CD4-positive, alpha-beta T cell (primary cell): ENCODE measurements at regions not wholly inside any gene's neighbourhood (a gene's known extent, or its start where the extent isn't known, plus 50 kb on each side); places are given as distances from the start of the nearest gene placed in this dataset.

Experiments
- ATAC-seq: fragments of 200-7000 bp; cut with Tn5 transposase; one replicate; pipeline ENCODE4 v1.10.0; 2022; ENCODE audit warnings: mild to moderate bottlenecking; ENCODE audit not compliant: poor library complexity
- CTCF ChIA-PET: fragments of 350-600 bp; sonication (Branson Sonifier 250); formaldehyde crosslinking; loops from one replicate; lab custom pipeline; 2021; ENCODE audit warnings: antibody characterized with exemption, inconsistent platforms; lab: Charles Lee
- POLR2A ChIA-PET: fragments of 350-600 bp; sonication (Branson Sonifier 250); formaldehyde crosslinking; loops from one replicate; lab custom pipeline; 2021; ENCODE audit warnings: antibody characterized with exemption, inconsistent platforms; lab: Charles Lee
- DNase-seq, 14 experiments: peaks; one replicate each; pipeline ENCODE4 v3.0.0-alpha.2; 2013 to 2020; ENCODE audit warnings: mixed read lengths in 2 of 14
- H3K27ac ChIP-seq, 2 donors: one replicate each; pipeline versions ENCODE4 v1.5.1 to v1.7.0; 2013; ENCODE audit warnings: low read length in 2 of 2, low read depth in 1 of 2, mild to moderate bottlenecking in 1 of 2
- H3K27me3 ChIP-seq, 2 experiments: 1 replicate in 1 of 2; 2 replicates in 1 of 2; pipeline versions ENCODE4 v1.6.1 to v1.7.0; 2013; ENCODE audit warnings: low read length in 2 of 2, control low read depth in 1 of 2, mild to moderate bottlenecking in 1 of 2, moderate library complexity in 1 of 2; ENCODE audit not compliant: insufficient read depth in 2 of 2, control insufficient read depth in 1 of 2
- H3K36me3 ChIP-seq: one replicate; pipeline ENCODE4 v1.6.1; 2013; ENCODE audit warnings: low read length, control low read depth; ENCODE audit not compliant: insufficient read depth
- H3K4me1 ChIP-seq: one replicate; pipeline ENCODE4 v1.6.1; 2013; ENCODE audit warnings: low read length, control low read depth; ENCODE audit not compliant: insufficient read depth
- H3K4me3 ChIP-seq: one replicate; pipeline ENCODE4 v1.5.1; 2013; ENCODE audit warnings: mild to moderate bottlenecking, low read length, moderate library complexity
- H3K9me3 ChIP-seq, 2 experiments: 1 replicate in 1 of 2; 2 replicates in 1 of 2; pipeline versions ENCODE4 v1.6.1 to v1.7.0; 2013; ENCODE audit warnings: low read length in 2 of 2, mild to moderate bottlenecking in 2 of 2, control low read depth in 1 of 2, moderate library complexity in 1 of 2; ENCODE audit not compliant: control insufficient read depth in 1 of 2, insufficient read depth in 1 of 2
- H3K27ac Mint-ChIP-seq: one replicate; pipeline ENCODE4 v1.8.0; 2020; ENCODE audit warnings: mixed read lengths
- H3K27me3 Mint-ChIP-seq: one replicate; pipeline ENCODE4 v1.8.0; 2021; ENCODE audit warnings: mixed read lengths
- H3K36me3 Mint-ChIP-seq: one replicate; pipeline ENCODE4 v1.8.0; 2021; ENCODE audit warnings: low read depth, mixed read lengths
- H3K4me1 Mint-ChIP-seq: one replicate; pipeline ENCODE4 v1.8.0; 2021; ENCODE audit warnings: low read depth, mixed read lengths
- H3K4me3 Mint-ChIP-seq: one replicate; pipeline ENCODE4 v1.8.0; 2020; ENCODE audit warnings: mild to moderate bottlenecking, mixed read lengths
- H3K9me3 Mint-ChIP-seq: one replicate; pipeline ENCODE4 v1.8.0; 2020; ENCODE audit warnings: mixed read lengths
- intact Hi-C, 2 experiments: fragments of 100-400 bp; cut with DNase I in 1 of 2; cut with micrococcal nuclease in 1 of 2; formaldehyde crosslinking; loops; one replicate each; pipeline versions ENCODE4 v1.15.1 to v1.9.0; 2023 to 2025; cut with DNase I, micrococcal nuclease
- TF ChIP-seq, protein P1 (sequence below): fragments of 200-600 bp; IDR thresholded peaks from one replicate; pipeline ENCODE4 v1.8.0; 2022; ENCODE audit warnings: antibody characterized with exemption, mild to moderate bottlenecking

DNA sequence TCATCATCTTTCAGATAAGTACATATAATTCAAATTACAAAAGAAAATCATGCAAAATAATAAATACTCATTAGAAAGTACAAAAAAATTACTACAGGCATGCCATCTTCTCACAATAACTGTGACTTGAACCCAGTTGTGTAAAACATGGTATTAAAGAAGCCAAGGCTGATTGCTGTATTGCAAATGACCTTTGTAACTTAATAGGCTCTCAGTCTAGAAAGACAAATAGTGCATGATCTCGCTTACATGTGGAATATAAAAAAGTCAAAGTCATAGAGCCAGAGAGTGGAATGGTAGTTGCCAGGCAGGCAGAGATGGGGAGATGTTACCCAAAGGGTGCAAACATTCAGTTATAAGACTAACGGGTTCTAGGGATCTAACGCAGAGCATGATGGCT lies 626.1 kb downstream of the COL12A1 start:
- H3K36me3 Mint-ChIP-seq = no peaks in the 10 kb centered on the region

DNA sequence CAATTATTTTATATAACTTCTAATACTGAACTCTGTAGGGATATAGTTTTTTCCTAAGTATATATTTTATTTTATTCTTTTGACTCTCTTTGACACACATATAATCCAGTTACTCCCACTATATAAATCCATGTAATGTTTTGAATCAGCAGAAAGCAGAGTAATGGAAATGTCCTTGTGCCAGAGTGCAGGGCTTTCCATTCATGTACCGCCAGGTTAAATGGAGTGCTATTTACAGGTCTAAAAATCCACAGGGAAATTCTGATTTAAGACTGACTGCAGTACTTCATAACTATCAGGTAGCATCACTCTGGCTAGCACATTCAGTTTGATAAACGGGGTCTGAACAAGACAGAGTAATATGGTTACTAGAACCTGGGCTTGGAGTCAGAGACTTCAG lies 626.8 kb downstream of the COL12A1 start:
- ChIA-PET CTCF (no interaction called here), POLR2A (no interaction called here)
- H3K4me1 Mint-ChIP-seq = no peaks in the 10 kb centered on the region
- Histone ChIP-seq H3K27me3 (no peaks in the 10 kb centered on the region), H3K27ac (no peak overlapping the region), H3K9me3 (no peaks in the 10 kb centered on the region), H3K4me3 (no peak overlapping the region), H3K36me3 (no peaks in the 10 kb centered on the region), H3K4me1 (no peaks in the 10 kb centered on the region)
- intact Hi-C loops = loop anchor here in 1 of 2 experiments (10.0 kb wide), 1 partner anchor 844 kb away; no protein-coding TSS in a partner anchor
- H3K9me3 Mint-ChIP-seq = peaks cover 4% of the 10 kb centered on the region
- TF ChIP-seq, protein P1, sequence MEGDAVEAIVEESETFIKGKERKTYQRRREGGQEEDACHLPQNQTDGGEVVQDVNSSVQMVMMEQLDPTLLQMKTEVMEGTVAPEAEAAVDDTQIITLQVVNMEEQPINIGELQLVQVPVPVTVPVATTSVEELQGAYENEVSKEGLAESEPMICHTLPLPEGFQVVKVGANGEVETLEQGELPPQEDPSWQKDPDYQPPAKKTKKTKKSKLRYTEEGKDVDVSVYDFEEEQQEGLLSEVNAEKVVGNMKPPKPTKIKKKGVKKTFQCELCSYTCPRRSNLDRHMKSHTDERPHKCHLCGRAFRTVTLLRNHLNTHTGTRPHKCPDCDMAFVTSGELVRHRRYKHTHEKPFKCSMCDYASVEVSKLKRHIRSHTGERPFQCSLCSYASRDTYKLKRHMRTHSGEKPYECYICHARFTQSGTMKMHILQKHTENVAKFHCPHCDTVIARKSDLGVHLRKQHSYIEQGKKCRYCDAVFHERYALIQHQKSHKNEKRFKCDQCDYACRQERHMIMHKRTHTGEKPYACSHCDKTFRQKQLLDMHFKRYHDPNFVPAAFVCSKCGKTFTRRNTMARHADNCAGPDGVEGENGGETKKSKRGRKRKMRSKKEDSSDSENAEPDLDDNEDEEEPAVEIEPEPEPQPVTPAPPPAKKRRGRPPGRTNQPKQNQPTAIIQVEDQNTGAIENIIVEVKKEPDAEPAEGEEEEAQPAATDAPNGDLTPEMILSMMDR = no peak
- DNase-seq = no peak
- H3K4me3 Mint-ChIP-seq = no peak overlapping the region
- ATAC-seq = no peak
- H3K27ac Mint-ChIP-seq = no peak overlapping the region
- no peaks in the 10 kb centered on the region for H3K27me3 Mint-ChIP-seq
- H3K36me3 Mint-ChIP-seq = no peaks in the 10 kb centered on the region

More for the DNA sequence above, 626.1 kb downstream of the COL12A1 start:
- CTCF ChIA-PET = no interaction called here
- H3K4me1 Mint-ChIP-seq = no peaks in the 10 kb centered on the region
- Histone ChIP-seq H3K9me3 (no peaks in the 10 kb centered on the region), H3K27me3 (no peaks in the 10 kb centered on the region), H3K4me1 (no peaks in the 10 kb centered on the region), H3K27ac (no peak overlapping the region), H3K4me3 (no peak overlapping the region), H3K36me3 (no peaks in the 10 kb centered on the region)
- no peaks in the 10 kb centered on the region for H3K27me3 Mint-ChIP-seq
- H3K4me3 Mint-ChIP-seq = no peak overlapping the region
- POLR2A ChIA-PET = no interaction called here
- H3K9me3 Mint-ChIP-seq = peaks cover 4% of the 10 kb centered on the region
- ATAC-seq (no peak), DNase-seq (no peak)
- intact Hi-C loops = loop anchor here in 1 of 2 experiments (10.0 kb wide), 1 partner anchor 845 kb away; no protein-coding TSS in a partner anchor
- H3K27ac Mint-ChIP-seq = no peak overlapping the region
- TF ChIP-seq, protein P1 = no peak

DNA sequence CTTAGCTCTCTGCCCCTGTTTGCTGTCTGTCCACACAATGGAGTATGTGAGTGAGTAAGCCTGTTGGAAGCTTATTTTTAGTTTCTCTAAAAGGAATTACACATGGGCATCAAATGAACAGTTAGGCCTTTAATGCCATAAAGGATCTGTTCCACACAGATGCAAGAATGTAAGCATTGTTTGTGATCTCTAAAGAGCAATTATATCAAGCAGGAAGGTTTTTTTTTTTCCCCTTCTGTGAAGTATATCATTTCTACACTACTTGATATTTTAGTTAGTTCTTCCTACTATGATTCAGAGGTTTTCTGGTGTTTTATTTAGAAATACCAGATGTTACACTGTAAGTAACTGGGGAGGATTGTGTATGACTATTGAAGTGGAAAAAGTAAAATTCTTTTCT lies 627.5 kb downstream of the COL12A1 start:
- H3K27me3 ChIP-seq = no peaks in the 10 kb centered on the region
- intact Hi-C loops = loop anchor here in 1 of 2 experiments (10.0 kb wide), 1 partner anchor 844 kb away; no protein-coding TSS in a partner anchor
- no peak overlapping the region for H3K27ac ChIP-seq
- TF ChIP-seq, protein P1 = no peak
- ChIA-PET POLR2A (no interaction called here), CTCF (no interaction called here)
- Mint-ChIP-seq H3K36me3 (no peaks in the 10 kb centered on the region), H3K9me3 (peaks cover 4% of the 10 kb centered on the region), H3K4me1 (no peaks in the 10 kb centered on the region), H3K27me3 (no peaks in the 10 kb centered on the region), H3K4me3 (no peak overlapping the region), H3K27ac (no peak overlapping the region)
- DNase-seq (no peak), ATAC-seq (no peak)
- H3K36me3 ChIP-seq = no peaks in the 10 kb centered on the region
- H3K4me1 ChIP-seq = no peaks in the 10 kb centered on the region
- H3K4me3 ChIP-seq = no peak overlapping the region
- H3K9me3 ChIP-seq = no peaks in the 10 kb centered on the region
